ENCODE measurements at regions not wholly inside any gene's neighbourhood (a gene's known extent, or its start where the extent isn't known, plus 50 kb on each side); places are given as distances from the start of the nearest gene placed in this dataset.

DNA sequence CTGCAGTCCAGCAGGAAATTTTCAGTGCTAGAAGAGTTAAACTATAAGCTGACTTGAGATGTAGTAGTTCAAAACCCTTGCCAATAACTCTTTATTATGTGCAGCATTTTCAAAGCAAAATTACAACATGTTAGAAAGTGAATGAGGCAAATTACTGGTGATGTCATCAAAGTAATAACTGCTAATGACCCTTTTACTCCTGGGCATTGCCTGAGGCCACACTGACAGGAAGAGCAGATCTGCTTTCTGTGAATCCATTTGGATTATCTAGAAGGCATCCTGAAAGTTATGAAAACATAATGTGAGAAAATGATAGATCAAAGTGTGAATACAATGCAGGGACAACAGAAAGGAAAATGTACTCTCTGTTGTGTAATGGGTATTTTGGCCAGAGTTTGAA lies 139.6 kb upstream of the TRIB2 start:
- Mint-ChIP-seq H3K4me1 (ENCODE audit: low read depth) (no peaks in the 10 kb centered on the region; the same call in 1 of the 2 replicates), H3K27ac (no peak overlapping the region), H3K36me3 (ENCODE audit: low read depth) (no peaks in the 10 kb centered on the region), H3K9me3 (no peaks in the 10 kb centered on the region), H3K27me3 (ENCODE audit: insufficient read depth) (peaks cover 8% of the 10 kb centered on the region), H3K4me3 (no peak overlapping the region)
- TF ChIP-seq, protein P1, sequence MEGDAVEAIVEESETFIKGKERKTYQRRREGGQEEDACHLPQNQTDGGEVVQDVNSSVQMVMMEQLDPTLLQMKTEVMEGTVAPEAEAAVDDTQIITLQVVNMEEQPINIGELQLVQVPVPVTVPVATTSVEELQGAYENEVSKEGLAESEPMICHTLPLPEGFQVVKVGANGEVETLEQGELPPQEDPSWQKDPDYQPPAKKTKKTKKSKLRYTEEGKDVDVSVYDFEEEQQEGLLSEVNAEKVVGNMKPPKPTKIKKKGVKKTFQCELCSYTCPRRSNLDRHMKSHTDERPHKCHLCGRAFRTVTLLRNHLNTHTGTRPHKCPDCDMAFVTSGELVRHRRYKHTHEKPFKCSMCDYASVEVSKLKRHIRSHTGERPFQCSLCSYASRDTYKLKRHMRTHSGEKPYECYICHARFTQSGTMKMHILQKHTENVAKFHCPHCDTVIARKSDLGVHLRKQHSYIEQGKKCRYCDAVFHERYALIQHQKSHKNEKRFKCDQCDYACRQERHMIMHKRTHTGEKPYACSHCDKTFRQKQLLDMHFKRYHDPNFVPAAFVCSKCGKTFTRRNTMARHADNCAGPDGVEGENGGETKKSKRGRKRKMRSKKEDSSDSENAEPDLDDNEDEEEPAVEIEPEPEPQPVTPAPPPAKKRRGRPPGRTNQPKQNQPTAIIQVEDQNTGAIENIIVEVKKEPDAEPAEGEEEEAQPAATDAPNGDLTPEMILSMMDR (IDR thresholded peaks at IDR 0.05), result no peak
- no peak for DNase-seq

DNA sequence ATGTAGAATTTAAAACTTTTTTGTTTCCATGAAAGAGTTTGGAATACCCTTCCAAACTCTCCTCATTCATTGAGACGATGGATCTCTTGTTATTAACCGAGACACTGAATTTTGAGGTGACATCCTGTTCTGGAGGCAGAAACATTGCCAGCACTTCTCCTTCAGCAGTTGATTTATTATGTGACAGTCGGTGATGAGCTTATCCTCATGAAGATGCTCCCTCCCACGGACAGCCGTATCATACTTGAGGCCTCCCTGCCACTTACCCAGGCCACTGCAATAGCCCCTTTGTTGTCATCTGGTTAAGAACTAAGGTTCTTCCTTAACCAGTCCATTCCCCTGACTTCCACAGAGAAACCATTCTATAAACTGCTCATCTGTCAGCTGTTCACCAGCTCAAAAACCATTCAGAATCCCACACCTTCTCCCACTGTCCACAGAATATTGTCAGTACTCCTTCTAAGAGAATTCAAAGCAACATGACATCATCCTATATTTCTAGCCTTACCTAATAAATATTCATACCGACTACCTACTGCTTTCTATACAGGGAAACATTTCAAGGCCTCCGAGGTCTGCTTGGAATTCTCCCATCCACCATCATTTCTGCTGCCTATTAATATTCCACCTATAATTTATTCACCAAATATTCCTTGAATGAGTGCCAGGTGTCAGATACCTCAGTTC lies 139.0 kb upstream of the TRIB2 start:
- no peak overlapping the region for H3K4me3 Mint-ChIP-seq
- no peaks in the 10 kb centered on the region for H3K9me3 Mint-ChIP-seq
- TF ChIP-seq, protein P1 (IDR thresholded peaks at IDR 0.05), result no peak
- DNase-seq, result no peak
- no peak overlapping the region for H3K27ac Mint-ChIP-seq
- peaks cover 8% of the 10 kb centered on the region for H3K27me3 Mint-ChIP-seq (ENCODE audit: insufficient read depth)
- no peaks in the 10 kb centered on the region; the same call in 1 of the 2 replicates for H3K4me1 Mint-ChIP-seq (ENCODE audit: low read depth)
- H3K36me3 Mint-ChIP-seq (ENCODE audit: low read depth), result no peaks in the 10 kb centered on the region

DNA sequence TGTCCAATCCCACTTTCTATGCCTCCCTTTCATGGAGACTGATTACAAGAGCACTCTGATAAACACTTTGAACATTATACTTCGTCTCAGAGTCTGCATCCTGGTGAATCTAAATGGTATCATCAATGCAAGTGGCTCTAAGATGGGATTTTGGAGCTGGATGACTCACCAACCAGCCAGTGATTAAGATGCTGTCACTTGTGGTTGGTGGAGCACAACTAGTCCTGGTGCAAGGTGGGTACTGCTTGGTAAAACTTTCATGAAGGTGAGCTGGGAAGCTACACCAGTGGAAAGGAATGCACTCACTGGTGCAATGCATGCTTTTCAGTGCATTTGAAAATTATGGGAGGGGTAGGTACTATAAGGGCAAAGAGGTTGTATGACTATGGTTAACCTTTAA lies 137.7 kb upstream of the TRIB2 start:
- Mint-ChIP-seq H3K9me3 (no peaks in the 10 kb centered on the region), H3K27ac (no peak overlapping the region), H3K27me3 (ENCODE audit: insufficient read depth) (peaks cover 8% of the 10 kb centered on the region), H3K4me1 (ENCODE audit: low read depth) (no peaks in the 10 kb centered on the region; the same call in 1 of the 2 replicates), H3K36me3 (ENCODE audit: low read depth) (no peaks in the 10 kb centered on the region), H3K4me3 (no peak overlapping the region)
- TF ChIP-seq, protein P1 (IDR thresholded peaks at IDR 0.05), result no peak
- DNase-seq, result no peak

DNA sequence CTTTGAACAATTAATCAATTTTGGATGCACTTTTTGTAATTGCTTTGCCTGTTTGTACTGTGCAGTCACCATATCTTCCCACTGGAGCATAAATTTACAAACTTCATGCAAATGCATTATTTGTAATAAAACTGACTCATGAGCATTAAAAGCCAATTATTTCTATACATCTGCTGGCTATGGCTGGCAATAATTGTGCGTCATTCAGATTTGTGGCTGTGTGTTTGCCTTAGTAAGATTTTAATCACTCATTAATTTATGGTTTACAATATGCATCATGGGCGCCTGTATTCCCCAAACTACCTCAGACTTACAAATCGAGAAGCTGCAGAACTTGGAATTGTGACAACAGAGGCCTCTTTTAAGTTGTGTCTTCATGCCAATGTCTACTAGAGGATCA lies 132.4 kb upstream of the TRIB2 start:
- peaks cover 6% of the 10 kb centered on the region for H3K27me3 Mint-ChIP-seq (ENCODE audit: insufficient read depth)
- TF ChIP-seq, protein P1 (IDR thresholded peaks at IDR 0.05), result no peak
- no peaks in the 10 kb centered on the region for H3K9me3 Mint-ChIP-seq
- H3K27ac Mint-ChIP-seq, result no peak overlapping the region
- H3K4me3 Mint-ChIP-seq, result no peak overlapping the region
- no peak for DNase-seq
- peaks cover 15% of the 10 kb centered on the region for H3K4me1 Mint-ChIP-seq (ENCODE audit: low read depth)
- H3K36me3 Mint-ChIP-seq (ENCODE audit: low read depth), result no peaks in the 10 kb centered on the region

DNA sequence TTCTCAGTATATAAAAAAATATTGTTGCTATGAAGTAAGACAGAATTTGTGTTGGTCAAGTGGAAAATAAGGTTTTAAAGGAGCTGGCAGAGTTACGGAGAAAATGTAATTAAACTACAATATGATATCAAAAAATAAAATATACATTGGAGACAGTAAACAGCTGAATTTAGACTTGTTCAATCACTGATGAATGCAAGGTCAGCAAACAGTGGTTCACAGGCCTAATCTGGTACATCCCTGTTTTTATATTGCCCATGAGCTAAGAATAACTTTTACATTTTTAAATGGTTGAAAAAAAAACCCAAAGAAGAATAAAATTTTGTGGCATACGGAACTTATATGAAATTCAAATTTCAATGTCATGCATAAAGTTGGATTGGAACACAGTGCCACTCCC lies 131.0 kb upstream of the TRIB2 start:
- Mint-ChIP-seq H3K36me3 (ENCODE audit: low read depth) (no peaks in the 10 kb centered on the region), H3K4me3 (no peak overlapping the region), H3K9me3 (no peaks in the 10 kb centered on the region), H3K27me3 (ENCODE audit: insufficient read depth) (peaks cover 6% of the 10 kb centered on the region), H3K4me1 (ENCODE audit: low read depth) (peaks cover 15% of the 10 kb centered on the region), H3K27ac (no peak overlapping the region)
- no peak for DNase-seq
- TF ChIP-seq, protein P1 (IDR thresholded peaks at IDR 0.05), result no peak

Data from HFFc6 (cell line).